ENCODE measurements at regions not wholly inside any gene's neighbourhood (a gene's known extent, or its start where the extent isn't known, plus 50 kb on each side); places are given as distances from the start of the nearest gene placed in this dataset.
"Not testable (repeated sequence)": the region's sequence is repeated elsewhere in the genome, so short reads cannot be mapped to it uniquely, and the experiment has no call there.

- Histone ChIP-seq H3K4me1 (peaks cover 3% of the 10 kb centered on the region), H3K4me3 (no peak overlapping the region), H3K27ac (no peak overlapping the region), H3K9me3 (no peaks in the 10 kb centered on the region), H3K27me3 (peaks cover 33% of the 10 kb centered on the region), H3K36me3 (no peaks in the 10 kb centered on the region)
- TF ChIP-seq, protein P1, sequence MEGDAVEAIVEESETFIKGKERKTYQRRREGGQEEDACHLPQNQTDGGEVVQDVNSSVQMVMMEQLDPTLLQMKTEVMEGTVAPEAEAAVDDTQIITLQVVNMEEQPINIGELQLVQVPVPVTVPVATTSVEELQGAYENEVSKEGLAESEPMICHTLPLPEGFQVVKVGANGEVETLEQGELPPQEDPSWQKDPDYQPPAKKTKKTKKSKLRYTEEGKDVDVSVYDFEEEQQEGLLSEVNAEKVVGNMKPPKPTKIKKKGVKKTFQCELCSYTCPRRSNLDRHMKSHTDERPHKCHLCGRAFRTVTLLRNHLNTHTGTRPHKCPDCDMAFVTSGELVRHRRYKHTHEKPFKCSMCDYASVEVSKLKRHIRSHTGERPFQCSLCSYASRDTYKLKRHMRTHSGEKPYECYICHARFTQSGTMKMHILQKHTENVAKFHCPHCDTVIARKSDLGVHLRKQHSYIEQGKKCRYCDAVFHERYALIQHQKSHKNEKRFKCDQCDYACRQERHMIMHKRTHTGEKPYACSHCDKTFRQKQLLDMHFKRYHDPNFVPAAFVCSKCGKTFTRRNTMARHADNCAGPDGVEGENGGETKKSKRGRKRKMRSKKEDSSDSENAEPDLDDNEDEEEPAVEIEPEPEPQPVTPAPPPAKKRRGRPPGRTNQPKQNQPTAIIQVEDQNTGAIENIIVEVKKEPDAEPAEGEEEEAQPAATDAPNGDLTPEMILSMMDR (IDR thresholded peaks at IDR 0.05): peak; percentile 92
- DNase-seq (peak; percentile 77), ATAC-seq (peak; percentile 82)
- intact Hi-C loops (cut with DNase I): loop anchor here (10.0 kb wide), 1 partner anchor 1542 kb away; no protein-coding TSS in a partner anchor
Observed at GRCh38 chr19:30682999-30683536, 310.9 kb downstream of the ZNF536 start.

DNA sequence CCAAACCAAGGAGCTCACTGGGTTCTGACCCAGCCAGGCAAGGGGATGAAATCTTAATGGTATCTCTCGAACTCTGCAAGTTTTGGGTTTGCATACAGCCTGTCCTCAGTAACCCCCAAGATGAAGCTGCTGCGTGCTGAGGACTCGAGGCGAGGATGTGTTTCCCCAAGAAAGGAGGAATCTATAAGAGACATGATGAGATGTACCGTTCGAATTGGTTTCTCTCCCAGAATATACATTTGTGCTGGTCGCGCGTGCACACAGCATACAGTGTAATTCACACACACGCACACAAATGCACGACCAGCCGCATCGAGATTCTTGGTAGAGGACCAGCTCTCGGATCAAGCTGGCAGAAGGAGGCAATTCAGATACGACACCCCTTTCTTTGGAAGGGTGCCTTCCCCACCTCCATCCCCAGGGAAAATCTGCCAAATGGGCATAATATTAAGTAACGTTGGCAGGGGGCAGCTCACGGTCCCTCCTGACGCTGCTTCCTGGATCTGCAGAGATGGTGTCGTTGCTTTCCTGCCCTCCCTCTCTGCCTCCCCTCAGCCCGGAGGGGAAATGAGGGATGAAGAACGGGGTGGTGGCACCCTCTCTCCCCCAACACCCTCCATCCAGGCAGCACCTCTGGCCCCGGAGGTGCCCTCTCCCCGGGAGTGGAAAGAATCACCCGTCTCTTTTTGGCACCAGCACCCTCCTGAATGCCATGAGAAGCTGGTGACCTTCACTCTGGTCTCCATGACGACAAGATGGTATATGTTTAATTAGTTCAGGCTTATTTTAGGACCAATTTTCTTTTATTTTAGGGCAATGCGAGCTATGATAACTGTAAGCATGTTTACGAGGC is 310.2 kb downstream of the ZNF536 start:
- Histone ChIP-seq H3K27ac (no peak overlapping the region), H3K4me1 (peaks cover 3% of the 10 kb centered on the region), H3K4me3 (no peak overlapping the region), H3K9me3 (no peaks in the 10 kb centered on the region), H3K36me3 (no peaks in the 10 kb centered on the region), H3K27me3 (peaks cover 30% of the 10 kb centered on the region)
- no peak for DNase-seq
- TF ChIP-seq, protein P1 (IDR thresholded peaks at IDR 0.05): no peak
- no peak for ATAC-seq
- intact Hi-C loops (cut with DNase I): loop anchor here (10.0 kb wide), 1 partner anchor 1542 kb away; no protein-coding TSS in a partner anchor

GRCh38 chr19:30681162-30682100 is 309.2 kb downstream of the ZNF536 start:
- TF ChIP-seq, protein P1 (IDR thresholded peaks at IDR 0.05): no peak
- no peak for ATAC-seq
- Histone ChIP-seq H3K9me3 (no peaks in the 10 kb centered on the region), H3K4me1 (peaks cover 3% of the 10 kb centered on the region), H3K27me3 (peaks cover 20% of the 10 kb centered on the region), H3K27ac (no peak overlapping the region), H3K36me3 (no peaks in the 10 kb centered on the region), H3K4me3 (no peak overlapping the region)
- DNase-seq: no peak
- intact Hi-C loops (cut with DNase I): loop anchor here (10.0 kb wide), 1 partner anchor 1543 kb away; no protein-coding TSS in a partner anchor

DNA sequence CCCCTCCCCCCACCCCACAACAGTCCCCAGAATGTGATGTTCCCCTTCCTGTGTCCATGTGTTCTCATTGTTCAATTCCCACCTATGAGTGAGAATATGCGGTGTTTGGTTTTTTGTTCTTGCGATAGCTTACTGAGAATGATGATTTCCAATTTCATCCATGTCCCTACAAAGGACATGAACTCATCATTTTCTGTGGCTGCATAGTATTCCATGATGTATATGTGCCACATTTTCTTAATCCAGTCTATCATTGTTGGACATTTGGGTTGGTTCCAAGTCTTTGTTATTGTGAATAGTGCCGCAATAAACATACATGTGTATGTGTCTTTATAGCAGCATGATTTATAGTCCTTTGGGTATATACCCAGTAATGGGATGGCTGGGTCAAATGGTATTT is 308.2 kb downstream of the ZNF536 start:
- not testable (repeated sequence) for H3K9me3 ChIP-seq, H3K4me3 ChIP-seq, ATAC-seq, H3K36me3 ChIP-seq, H3K27ac ChIP-seq, DNase-seq, H3K4me1 ChIP-seq
- peaks cover 13% of the 10 kb centered on the region for H3K27me3 ChIP-seq
- intact Hi-C loops (cut with DNase I): loop anchor here (10.0 kb wide), 1 partner anchor 1544 kb away; no protein-coding TSS in a partner anchor

- DNase-seq (no peak), ATAC-seq (no peak)
- intact Hi-C loops (cut with DNase I): loop anchor here (10.0 kb wide), 1 partner anchor 1545 kb away; no protein-coding TSS in a partner anchor
- Histone ChIP-seq H3K27ac (no peak overlapping the region), H3K4me1 (peaks cover 3% of the 10 kb centered on the region), H3K9me3 (no peaks in the 10 kb centered on the region), H3K4me3 (no peak overlapping the region), H3K36me3 (no peaks in the 10 kb centered on the region), H3K27me3 (peaks cover 10% of the 10 kb centered on the region)
- TF ChIP-seq, protein P1 (IDR thresholded peaks at IDR 0.05): no peak
Observed at GRCh38 chr19:30679789-30680188, 307.6 kb downstream of the ZNF536 start.
